ENCODE measurements at regions not wholly inside any gene's neighbourhood (a gene's known extent, or its start where the extent isn't known, plus 50 kb on each side); places are given as distances from the start of the nearest gene placed in this dataset.

DNA sequence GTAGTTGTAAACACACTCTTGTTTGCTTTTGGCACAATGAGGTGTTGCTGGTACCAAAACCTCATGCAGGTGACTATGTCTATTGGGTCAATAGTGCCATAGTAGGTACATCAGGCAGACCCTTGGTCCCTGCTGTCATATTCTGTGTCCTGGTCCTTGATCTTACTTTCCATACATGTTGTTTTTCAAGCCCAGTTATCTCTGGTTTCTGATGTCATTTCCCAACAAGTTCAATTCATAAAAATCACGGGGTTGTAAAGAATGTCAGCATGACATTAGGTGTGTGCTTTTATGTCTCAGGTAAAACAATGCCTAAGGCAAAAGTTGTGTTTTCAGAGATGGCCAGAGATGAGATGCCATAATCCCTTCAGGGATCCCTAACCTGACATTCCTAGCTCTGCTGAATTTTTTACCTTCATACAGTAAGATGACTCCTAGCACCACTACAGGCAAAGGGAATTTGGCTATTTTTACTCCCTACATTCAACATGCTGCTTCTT, 390.3 kb upstream of the PKN2 start:
- DNase-seq (ENCODE audit: low read depth in 2 of 2), result no peak
- Histone ChIP-seq H3K27me3 (ENCODE audit: control insufficient read depth, insufficient read depth, low read length) (no peaks in the 10 kb centered on the region), H4K20me1 (ENCODE audit: control insufficient read depth, extremely low read depth, insufficient read depth, low read length) (no peaks in the 10 kb centered on the region), H3K36me3 (ENCODE audit: control insufficient read depth, insufficient read depth, low read length) (no peaks in the 10 kb centered on the region), H3K4me2 (ENCODE audit: extremely low read depth, insufficient read depth, low read length) (no peak overlapping the region), H3K9me3 (ENCODE audit: control insufficient read depth, insufficient read depth, low read depth, low read length) (no peaks in the 10 kb centered on the region), H2AFZ (ENCODE audit: low read length) (no peak overlapping the region), H3K9ac (ENCODE audit: insufficient read depth, low read length) (no peak overlapping the region), H3K79me2 (ENCODE audit: control insufficient read depth, insufficient read depth, low read length) (no peaks in the 10 kb centered on the region), H3K4me3 (replicated peaks in 1 of 4; ENCODE audit: control extremely low read depth in 1 of 4, insufficient read depth in 1 of 4, low read depth in 3 of 4, low read length in 4 of 4) (no peak overlapping the region), H3K4me1 (ENCODE audit: control insufficient read depth, extremely low read depth, insufficient read depth, low read length) (no peaks in the 10 kb centered on the region), H3K27ac (ENCODE audit: insufficient read depth, low read length) (no peak overlapping the region)
- TF ChIP-seq, protein P1, sequence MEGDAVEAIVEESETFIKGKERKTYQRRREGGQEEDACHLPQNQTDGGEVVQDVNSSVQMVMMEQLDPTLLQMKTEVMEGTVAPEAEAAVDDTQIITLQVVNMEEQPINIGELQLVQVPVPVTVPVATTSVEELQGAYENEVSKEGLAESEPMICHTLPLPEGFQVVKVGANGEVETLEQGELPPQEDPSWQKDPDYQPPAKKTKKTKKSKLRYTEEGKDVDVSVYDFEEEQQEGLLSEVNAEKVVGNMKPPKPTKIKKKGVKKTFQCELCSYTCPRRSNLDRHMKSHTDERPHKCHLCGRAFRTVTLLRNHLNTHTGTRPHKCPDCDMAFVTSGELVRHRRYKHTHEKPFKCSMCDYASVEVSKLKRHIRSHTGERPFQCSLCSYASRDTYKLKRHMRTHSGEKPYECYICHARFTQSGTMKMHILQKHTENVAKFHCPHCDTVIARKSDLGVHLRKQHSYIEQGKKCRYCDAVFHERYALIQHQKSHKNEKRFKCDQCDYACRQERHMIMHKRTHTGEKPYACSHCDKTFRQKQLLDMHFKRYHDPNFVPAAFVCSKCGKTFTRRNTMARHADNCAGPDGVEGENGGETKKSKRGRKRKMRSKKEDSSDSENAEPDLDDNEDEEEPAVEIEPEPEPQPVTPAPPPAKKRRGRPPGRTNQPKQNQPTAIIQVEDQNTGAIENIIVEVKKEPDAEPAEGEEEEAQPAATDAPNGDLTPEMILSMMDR (conservative IDR thresholded peaks at IDR 0.05 in 1 of 2, IDR thresholded peaks at IDR 0.05 in 1 of 2; ENCODE audit: low read depth in 1 of 2, low read length in 2 of 2), result no peak
- TF ChIP-seq EZH2 (IDR thresholded peaks at IDR 0.05; ENCODE audit: low read length, missing control alignments), result no peak

- no peak overlapping the region for H2AFZ ChIP-seq (ENCODE audit: low read length)
- TF ChIP-seq, protein P1 (conservative IDR thresholded peaks at IDR 0.05 in 1 of 2, IDR thresholded peaks at IDR 0.05 in 1 of 2; ENCODE audit: low read depth in 1 of 2, low read length in 2 of 2), result no peak
- no peak for TF ChIP-seq EZH2 (IDR thresholded peaks at IDR 0.05; ENCODE audit: low read length, missing control alignments)
- H3K4me3 ChIP-seq (replicated peaks in 1 of 4; ENCODE audit: control extremely low read depth in 1 of 4, insufficient read depth in 1 of 4, low read depth in 3 of 4, low read length in 4 of 4), result no peak overlapping the region
- no peaks in the 10 kb centered on the region for H4K20me1 ChIP-seq (ENCODE audit: control insufficient read depth, extremely low read depth, insufficient read depth, low read length)
- no peak overlapping the region for H3K27ac ChIP-seq (ENCODE audit: insufficient read depth, low read length)
- no peaks in the 10 kb centered on the region for H3K4me1 ChIP-seq (ENCODE audit: control insufficient read depth, extremely low read depth, insufficient read depth, low read length)
- H3K9ac ChIP-seq (ENCODE audit: insufficient read depth, low read length), result no peak overlapping the region
- H3K27me3 ChIP-seq (ENCODE audit: control insufficient read depth, insufficient read depth, low read length), result no peaks in the 10 kb centered on the region
- DNase-seq (ENCODE audit: low read depth in 2 of 2), result no peak
- no peaks in the 10 kb centered on the region for H3K9me3 ChIP-seq (ENCODE audit: control insufficient read depth, insufficient read depth, low read depth, low read length)
- H3K4me2 ChIP-seq (ENCODE audit: extremely low read depth, insufficient read depth, low read length), result no peak overlapping the region
- no peaks in the 10 kb centered on the region for H3K79me2 ChIP-seq (ENCODE audit: control insufficient read depth, insufficient read depth, low read length)
- H3K36me3 ChIP-seq (ENCODE audit: control insufficient read depth, insufficient read depth, low read length), result no peaks in the 10 kb centered on the region
These were observed 387.8 kb upstream of the PKN2 start for GRCh38 chr1:88296227-88296626.

DNA sequence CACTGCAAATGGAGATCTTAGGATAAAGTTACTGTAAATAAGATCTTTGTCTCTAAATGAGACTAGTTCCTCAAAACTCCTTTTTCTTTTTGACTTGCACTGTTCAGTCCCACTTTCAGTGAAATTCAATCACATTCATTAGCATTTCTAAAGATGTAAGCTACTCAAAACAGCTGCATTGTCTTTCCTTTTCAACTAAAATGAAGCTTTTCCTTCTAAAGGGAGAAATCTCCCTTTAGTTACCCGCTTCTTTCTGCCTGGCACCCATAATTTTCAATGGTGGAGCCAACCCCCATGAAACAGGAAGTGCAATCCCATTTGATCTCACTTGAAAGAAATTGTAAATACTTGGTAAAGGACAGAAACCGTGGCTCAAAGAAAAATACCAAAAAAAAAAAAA, 387.4 kb upstream of the PKN2 start:
- H3K9ac ChIP-seq (ENCODE audit: insufficient read depth, low read length), result no peak overlapping the region
- H3K9me3 ChIP-seq (ENCODE audit: control insufficient read depth, insufficient read depth, low read depth, low read length), result no peaks in the 10 kb centered on the region
- no peak overlapping the region for H3K27ac ChIP-seq (ENCODE audit: insufficient read depth, low read length)
- H4K20me1 ChIP-seq (ENCODE audit: control insufficient read depth, extremely low read depth, insufficient read depth, low read length), result no peaks in the 10 kb centered on the region
- no peaks in the 10 kb centered on the region for H3K79me2 ChIP-seq (ENCODE audit: control insufficient read depth, insufficient read depth, low read length)
- DNase-seq (ENCODE audit: low read depth in 2 of 2), result no peak
- no peaks in the 10 kb centered on the region for H3K27me3 ChIP-seq (ENCODE audit: control insufficient read depth, insufficient read depth, low read length)
- H3K4me1 ChIP-seq (ENCODE audit: control insufficient read depth, extremely low read depth, insufficient read depth, low read length), result no peaks in the 10 kb centered on the region
- no peak for TF ChIP-seq EZH2 (IDR thresholded peaks at IDR 0.05; ENCODE audit: low read length, missing control alignments)
- TF ChIP-seq, protein P1 (conservative IDR thresholded peaks at IDR 0.05 in 1 of 2, IDR thresholded peaks at IDR 0.05 in 1 of 2; ENCODE audit: low read depth in 1 of 2, low read length in 2 of 2), result no peak
- no peak overlapping the region for H3K4me2 ChIP-seq (ENCODE audit: extremely low read depth, insufficient read depth, low read length)
- H3K4me3 ChIP-seq (replicated peaks in 1 of 4; ENCODE audit: control extremely low read depth in 1 of 4, insufficient read depth in 1 of 4, low read depth in 3 of 4, low read length in 4 of 4), result no peak overlapping the region
- no peak overlapping the region for H2AFZ ChIP-seq (ENCODE audit: low read length)
- no peaks in the 10 kb centered on the region for H3K36me3 ChIP-seq (ENCODE audit: control insufficient read depth, insufficient read depth, low read length)

Measured in fibroblast of lung (primary cell).